Urinary bladder (tissue), 3 donors: ENCODE measurements at regions not wholly inside any gene's neighbourhood (a gene's known extent, or its start where the extent isn't known, plus 50 kb on each side); places are given as distances from the start of the nearest gene placed in this dataset.

Source experiments
- DNase-seq: peaks from one replicate; pipeline ENCODE4 v3.0.0-alpha.2; 2015; ENCODE audit errors: extremely low spot score
- H3K27ac ChIP-seq: one replicate; pipeline ENCODE4 v1.5.1; 2013; ENCODE audit warnings: low read depth, mild to moderate bottlenecking, moderate library complexity
- H3K36me3 ChIP-seq: one replicate; pipeline ENCODE4 v1.6.1; 2013; ENCODE audit warnings: mild to moderate bottlenecking, moderate library complexity; ENCODE audit not compliant: insufficient read depth
- H3K4me1 ChIP-seq: one replicate; pipeline ENCODE4 v1.6.1; 2013; ENCODE audit warnings: mild to moderate bottlenecking, moderate library complexity; ENCODE audit not compliant: insufficient read depth
- H3K4me3 ChIP-seq: one replicate; pipeline ENCODE4 v1.5.1; 2013; ENCODE audit warnings: low read depth, low read length
- WGBS: extraction: QIAGEN DNeasy Blood & Tissue Kit; methylation state at CpG from one replicate; pipeline ENCODE4 v1.1.7; 2013; 5-methylcytosine and 5-hydroxymethylcytosine counted together
- donor health status: healthy with polysubstance abuse.
- donor health status: healthy.

- 100% methylated on average over 1 of the region's 1 CpG for WGBS
- Histone ChIP-seq H3K4me1 (no peaks in the 10 kb centered on the region), H3K36me3 (no peaks in the 10 kb centered on the region), H3K27ac (no peak overlapping the region), H3K4me3 (no peak overlapping the region)
- DNase-seq: no peak
These were observed 410.4 kb upstream of the CDH5 start for GRCh38 chr16:65956100-65956499.

DNA sequence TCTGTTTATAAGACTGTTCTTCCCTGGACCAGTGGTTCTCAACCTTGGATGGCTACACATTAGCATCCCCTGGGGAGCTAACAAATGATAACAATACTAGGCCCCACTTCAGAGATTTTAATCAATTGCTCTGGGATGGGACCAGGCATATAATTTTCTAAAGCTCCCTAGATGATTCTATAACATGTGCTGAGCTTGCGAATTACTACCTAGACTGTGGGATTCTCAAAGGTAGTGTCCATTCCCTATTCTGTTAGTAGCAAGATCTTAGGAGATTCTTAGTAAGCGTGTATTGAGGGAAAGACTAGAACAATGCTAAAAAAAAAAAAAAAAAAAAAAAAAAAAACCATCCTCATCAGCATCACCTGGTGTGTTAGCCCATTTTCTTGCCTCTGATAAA, 412.0 kb upstream of the CDH5 start:
- Histone ChIP-seq H3K4me3 (no peak overlapping the region), H3K27ac (no peak overlapping the region), H3K36me3 (no peaks in the 10 kb centered on the region), H3K4me1 (no peaks in the 10 kb centered on the region)
- WGBS: 99% methylated on average over 2 of the region's 2 CpGs
- DNase-seq: no peak

DNA sequence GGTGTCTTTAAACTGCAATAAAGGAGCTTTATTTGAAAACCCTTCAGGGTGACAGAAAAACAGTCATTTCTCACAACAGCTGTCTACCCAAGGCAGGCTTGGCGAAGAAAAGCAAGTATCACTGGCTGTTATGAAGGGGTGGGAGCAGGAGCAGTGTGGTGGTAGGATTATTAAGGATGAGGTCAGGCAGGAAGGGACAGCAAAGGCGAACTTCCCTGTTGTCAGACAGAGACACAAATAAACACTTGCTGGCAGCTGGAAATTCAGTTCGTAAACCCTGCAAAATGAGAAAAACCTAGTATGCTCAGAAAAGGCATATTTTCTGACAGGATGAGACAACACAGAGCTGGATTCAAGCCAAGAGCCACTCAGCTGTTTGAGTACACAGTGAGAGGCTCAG, 416.3 kb upstream of the CDH5 start:
- no peak overlapping the region for H3K27ac ChIP-seq
- 61% methylated on average over 3 of the region's 3 CpGs for WGBS
- H3K4me3 ChIP-seq: no peak overlapping the region
- H3K36me3 ChIP-seq: no peaks in the 10 kb centered on the region
- H3K4me1 ChIP-seq: no peaks in the 10 kb centered on the region
- DNase-seq: no peak

DNA sequence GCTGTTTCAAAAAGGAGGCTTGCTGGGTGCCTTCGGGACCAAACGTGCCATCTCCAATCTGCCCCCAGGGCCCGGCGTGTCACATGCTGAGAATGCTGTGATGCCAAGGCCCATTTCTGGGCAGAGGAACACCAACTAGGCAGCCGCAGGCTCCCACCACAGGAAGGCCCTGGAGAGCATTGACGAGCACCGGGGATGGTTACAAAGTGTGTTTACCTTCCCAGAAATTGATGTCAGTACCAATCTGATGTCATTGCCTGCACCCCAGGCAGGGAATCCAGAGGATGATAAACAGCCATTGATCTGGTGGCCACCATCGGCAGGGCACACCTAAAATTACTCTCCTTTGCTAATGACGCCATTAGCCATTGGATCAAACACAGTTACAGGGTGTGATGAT, 418.1 kb upstream of the CDH5 start:
- Histone ChIP-seq H3K4me1 (no peaks in the 10 kb centered on the region), H3K36me3 (no peaks in the 10 kb centered on the region), H3K4me3 (no peak overlapping the region), H3K27ac (no peak overlapping the region)
- 96% methylated on average over 9 of the region's 9 CpGs for WGBS
- DNase-seq: no peak

- Histone ChIP-seq H3K4me3 (no peak overlapping the region), H3K4me1 (no peaks in the 10 kb centered on the region), H3K36me3 (no peaks in the 10 kb centered on the region), H3K27ac (no peak overlapping the region)
- no peak for DNase-seq
- 94% methylated on average over 4 of the region's 4 CpGs for WGBS
These were observed 418.5 kb upstream of the CDH5 start for GRCh38 chr16:65947951-65948350.

- no peak overlapping the region for H3K4me3 ChIP-seq
- H3K4me1 ChIP-seq: no peaks in the 10 kb centered on the region
- no peaks in the 10 kb centered on the region for H3K36me3 ChIP-seq
- H3K27ac ChIP-seq: no peak overlapping the region
- 88% methylated on average over 2 of the region's 2 CpGs for WGBS
- DNase-seq: no peak
These were observed 421.0 kb upstream of the CDH5 start for GRCh38 chr16:65945493-65945892.

- Histone ChIP-seq H3K27ac (no peak overlapping the region), H3K4me3 (no peak overlapping the region), H3K36me3 (no peaks in the 10 kb centered on the region), H3K4me1 (no peaks in the 10 kb centered on the region)
- no peak for DNase-seq
- WGBS: 25% methylated on average over 3 of the region's 3 CpGs
These were observed 422.1 kb upstream of the CDH5 start for GRCh38 chr16:65944361-65944760.

DNA sequence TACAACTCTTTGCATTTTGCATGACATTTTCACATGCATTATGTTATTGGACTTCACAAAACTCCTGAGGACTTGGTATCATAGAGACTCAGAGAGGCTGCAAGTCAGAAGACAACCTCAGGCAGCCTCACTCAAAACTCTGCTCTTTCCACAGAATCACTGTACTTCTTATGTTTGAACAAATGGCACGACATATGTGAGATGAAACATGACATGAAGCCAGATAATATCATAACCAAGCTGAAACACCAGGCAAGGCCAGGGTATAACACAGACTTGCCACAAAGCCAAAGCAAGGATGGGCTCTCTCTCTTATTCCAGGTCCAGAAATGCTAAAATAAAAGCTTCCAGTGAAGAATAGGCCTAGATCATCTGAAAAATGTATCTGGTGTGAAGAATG, 425.8 kb upstream of the CDH5 start:
- Histone ChIP-seq H3K4me3 (no peak overlapping the region), H3K4me1 (no peaks in the 10 kb centered on the region), H3K36me3 (no peaks in the 10 kb centered on the region), H3K27ac (no peak overlapping the region)
- DNase-seq: no peak
- WGBS: 91% methylated on average over 1 of the region's 1 CpG

DNA sequence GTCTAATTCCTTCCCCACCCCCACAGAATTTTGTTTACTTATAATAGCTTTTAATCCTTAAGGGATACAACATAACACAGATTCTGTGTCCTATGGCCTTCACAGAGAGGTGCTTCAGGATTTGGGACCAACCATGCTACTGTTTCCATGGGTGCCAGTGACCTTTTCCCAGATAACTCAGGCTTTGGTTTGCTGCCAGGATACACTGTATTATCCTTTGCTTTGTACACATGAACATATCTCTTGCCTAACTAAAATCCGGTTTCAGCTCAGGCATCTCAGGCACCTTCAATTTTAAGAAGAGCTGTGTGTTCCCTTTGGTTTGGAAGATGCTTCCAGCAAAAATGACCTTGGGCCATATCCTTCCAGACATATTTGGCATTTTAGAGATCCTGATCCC, 428.4 kb upstream of the CDH5 start:
- no peaks in the 10 kb centered on the region for H3K4me1 ChIP-seq
- no peak for DNase-seq
- 70% methylated on average over 1 of the region's 1 CpG for WGBS
- H3K27ac ChIP-seq: no peak overlapping the region
- no peaks in the 10 kb centered on the region for H3K36me3 ChIP-seq
- no peak overlapping the region for H3K4me3 ChIP-seq

DNA sequence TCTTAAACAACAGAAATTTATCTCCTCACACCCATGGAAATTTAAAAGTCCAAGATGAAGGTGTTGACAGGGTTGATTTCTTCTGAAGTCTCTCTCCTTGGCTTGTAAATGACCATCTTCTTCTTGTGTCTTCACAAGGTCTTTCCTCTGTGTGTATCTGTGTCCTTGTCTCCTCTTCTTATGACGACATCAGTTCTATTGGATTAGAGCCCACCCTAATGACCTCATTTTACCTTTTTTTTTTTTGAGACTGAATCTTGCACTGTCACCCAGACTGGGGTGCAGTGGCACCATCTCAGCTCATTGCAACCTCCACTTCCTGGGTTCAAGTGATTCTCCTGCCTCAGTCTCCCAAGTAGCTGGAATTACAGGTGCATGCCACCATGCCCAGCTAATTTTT, 429.0 kb upstream of the CDH5 start:
- H3K36me3 ChIP-seq: no peaks in the 10 kb centered on the region
- no peaks in the 10 kb centered on the region for H3K4me1 ChIP-seq
- 93% methylated on average over 1 of the region's 1 CpG for WGBS

GRCh38 chr16:65936096-65936495, 430.4 kb upstream of the CDH5 start:
- WGBS: 71% methylated on average over 2 of the region's 2 CpGs
- no peak overlapping the region for H3K4me3 ChIP-seq

More for the DNA sequence above, 429.0 kb upstream of the CDH5 start:
- H3K27ac ChIP-seq: no peak overlapping the region
- H3K4me3 ChIP-seq: no peak overlapping the region
- DNase-seq: no peak

GRCh38 chr16:65934443-65934842, 432.0 kb upstream of the CDH5 start:
- no peaks in the 10 kb centered on the region for H3K4me1 ChIP-seq
- H3K4me3 ChIP-seq: no peak overlapping the region
- over 99% methylated on average over 3 of the region's 3 CpGs for WGBS
- H3K36me3 ChIP-seq: no peaks in the 10 kb centered on the region
- no peak overlapping the region for H3K27ac ChIP-seq
- no peak for DNase-seq

More at GRCh38 chr16:65936096-65936495, 430.4 kb upstream of the CDH5 start:
- no peak for DNase-seq
- Histone ChIP-seq H3K27ac (no peak overlapping the region), H3K36me3 (no peaks in the 10 kb centered on the region), H3K4me1 (no peaks in the 10 kb centered on the region)

- DNase-seq: no peak
- Histone ChIP-seq H3K4me3 (no peak overlapping the region), H3K4me1 (no peaks in the 10 kb centered on the region), H3K36me3 (no peaks in the 10 kb centered on the region), H3K27ac (no peak overlapping the region)
- 92% methylated on average over 4 of the region's 4 CpGs for WGBS
These were observed 432.8 kb upstream of the CDH5 start for GRCh38 chr16:65933703-65934102.

DNA sequence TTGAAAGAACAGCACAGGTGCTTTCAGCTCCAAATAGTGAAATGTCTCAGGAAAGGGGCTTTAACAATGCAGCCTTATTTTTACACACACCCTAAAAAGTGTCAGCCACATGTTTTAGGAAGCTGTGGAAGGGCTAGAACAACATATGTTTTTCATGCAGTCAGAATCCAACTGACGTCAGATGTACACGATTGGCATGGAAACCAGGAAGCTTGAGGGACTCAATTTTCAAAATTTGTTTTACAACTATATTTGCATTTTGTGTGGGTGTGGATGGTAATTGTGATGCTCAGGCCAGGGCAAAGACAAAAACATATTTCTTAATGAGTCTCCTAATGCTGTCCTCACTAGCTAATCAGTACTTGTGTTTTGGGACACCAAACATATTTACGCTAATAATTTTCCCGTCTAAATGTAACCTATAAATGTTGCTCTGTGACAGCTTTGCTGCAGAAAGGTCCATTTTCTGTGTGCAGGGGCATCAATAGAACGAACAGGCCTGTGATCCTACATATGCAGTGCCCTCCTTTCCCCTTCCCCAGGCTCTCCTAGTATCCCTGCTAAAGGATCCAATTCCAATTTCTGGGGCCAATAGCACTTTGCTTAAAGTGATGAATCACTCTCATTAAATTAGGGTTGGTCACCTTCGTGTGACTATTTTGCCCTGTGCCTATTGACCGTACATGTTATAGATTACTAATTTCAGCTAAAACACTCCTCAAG, 434.0 kb upstream of the CDH5 start:
- 74% methylated on average over 7 of the region's 7 CpGs for WGBS
- H3K27ac ChIP-seq: no peak overlapping the region
- no peak for DNase-seq

DNA sequence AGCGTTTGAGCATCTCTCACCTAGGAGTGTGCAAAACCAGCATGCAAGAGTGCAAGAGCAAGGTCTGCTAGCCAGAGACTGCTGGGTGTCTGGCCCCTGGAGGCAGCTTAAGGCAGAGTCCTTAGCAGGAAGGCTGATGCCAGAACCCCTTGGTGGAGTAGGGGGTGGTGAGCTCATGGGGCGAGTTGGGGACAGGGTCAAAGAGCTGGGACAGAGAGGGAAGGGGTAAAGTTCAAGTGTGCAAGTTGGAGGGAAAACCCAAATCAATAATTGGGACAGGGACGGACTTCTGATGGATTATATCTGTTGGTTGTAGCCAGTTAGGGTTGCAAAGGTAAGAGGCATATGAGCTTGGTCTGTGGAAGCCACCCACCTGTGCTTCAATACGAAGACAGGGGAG, 443.6 kb upstream of the CDH5 start:
- Histone ChIP-seq H3K27ac (no peak overlapping the region), H3K4me1 (no peaks in the 10 kb centered on the region), H3K4me3 (no peak overlapping the region), H3K36me3 (no peaks in the 10 kb centered on the region)
- no peak for DNase-seq
- 86% methylated on average over 4 of the region's 4 CpGs for WGBS

More for the DNA sequence above, 434.0 kb upstream of the CDH5 start:
- no peaks in the 10 kb centered on the region for H3K36me3 ChIP-seq
- no peak overlapping the region for H3K4me3 ChIP-seq
- no peaks in the 10 kb centered on the region for H3K4me1 ChIP-seq
